ENCODE measurements at regions not wholly inside any gene's neighbourhood (a gene's known extent, or its start where the extent isn't known, plus 50 kb on each side); places are given as distances from the start of the nearest gene placed in this dataset.

- no peak for ATAC-seq (ENCODE audit: poor library complexity)
- CTCF ChIA-PET: no interaction called here
- no peak for TF ChIP-seq CTCF (IDR thresholded peaks at IDR 0.05)
Observed at GRCh38 chr13:34847766-34848165, 94.3 kb upstream of the NBEA start.

GRCh38 chr13:34849406-34849805 lies 92.7 kb upstream of the NBEA start:
- H3K4me1 Mint-ChIP-seq (ENCODE audit: low read depth): no peaks in the 10 kb centered on the region
- H3K27ac Mint-ChIP-seq: no peak overlapping the region
- Histone ChIP-seq H3K4me3 (ENCODE audit: low read length) (no peak overlapping the region), H3K9me3 (ENCODE audit: control insufficient read depth in 1 of 2, insufficient read depth in 1 of 2, low read length in 2 of 2) (no peaks in the 10 kb centered on the region), H3K36me3 (ENCODE audit: insufficient read depth, low read length) (no peaks in the 10 kb centered on the region), H3K27ac (ENCODE audit: low read depth in 1 of 2, low read length in 2 of 2) (no peak overlapping the region), H3K27me3 (ENCODE audit: control insufficient read depth in 1 of 2, insufficient read depth in 2 of 2, low read length in 2 of 2) (no peaks in the 10 kb centered on the region), H3K4me1 (ENCODE audit: insufficient read depth, low read length) (no peaks in the 10 kb centered on the region)
- ChIA-PET POLR2A (no interaction called here), CTCF (no interaction called here)
- no peak for ATAC-seq (ENCODE audit: poor library complexity)
- no peaks in the 10 kb centered on the region for H3K27me3 Mint-ChIP-seq
- intact Hi-C loops (cut with DNase I, micrococcal nuclease): no loop called here
- no peaks in the 10 kb centered on the region for H3K36me3 Mint-ChIP-seq (ENCODE audit: low read depth)
- no peaks in the 10 kb centered on the region for H3K9me3 Mint-ChIP-seq
- no peak overlapping the region for H3K4me3 Mint-ChIP-seq
- DNase-seq: no peak
- no peak for TF ChIP-seq CTCF (IDR thresholded peaks at IDR 0.05)

More at GRCh38 chr13:34847766-34848165, 94.3 kb upstream of the NBEA start:
- no peak overlapping the region for H3K27ac ChIP-seq (ENCODE audit: low read depth in 1 of 2, low read length in 2 of 2)
- Mint-ChIP-seq H3K36me3 (ENCODE audit: low read depth) (no peaks in the 10 kb centered on the region), H3K4me3 (no peak overlapping the region), H3K27ac (no peak overlapping the region), H3K9me3 (no peaks in the 10 kb centered on the region), H3K4me1 (ENCODE audit: low read depth) (no peaks in the 10 kb centered on the region), H3K27me3 (no peaks in the 10 kb centered on the region)
- no peaks in the 10 kb centered on the region for H3K27me3 ChIP-seq (ENCODE audit: control insufficient read depth in 1 of 2, insufficient read depth in 2 of 2, low read length in 2 of 2)
- no peaks in the 10 kb centered on the region for H3K4me1 ChIP-seq (ENCODE audit: insufficient read depth, low read length)
- intact Hi-C loops (cut with DNase I, micrococcal nuclease): no loop called here
- H3K36me3 ChIP-seq (ENCODE audit: insufficient read depth, low read length): no peaks in the 10 kb centered on the region
- DNase-seq: no peak
- H3K4me3 ChIP-seq (ENCODE audit: low read length): no peak overlapping the region
- POLR2A ChIA-PET: no interaction called here
- no peaks in the 10 kb centered on the region for H3K9me3 ChIP-seq (ENCODE audit: control insufficient read depth in 1 of 2, insufficient read depth in 1 of 2, low read length in 2 of 2)

- no peaks in the 10 kb centered on the region for H3K27me3 ChIP-seq (ENCODE audit: control insufficient read depth in 1 of 2, insufficient read depth in 2 of 2, low read length in 2 of 2)
- Mint-ChIP-seq H3K36me3 (ENCODE audit: low read depth) (no peaks in the 10 kb centered on the region), H3K27ac (no peak overlapping the region), H3K9me3 (no peaks in the 10 kb centered on the region), H3K4me3 (no peak overlapping the region), H3K4me1 (ENCODE audit: low read depth) (no peaks in the 10 kb centered on the region), H3K27me3 (no peaks in the 10 kb centered on the region)
- DNase-seq (no peak), ATAC-seq (ENCODE audit: poor library complexity) (no peak)
- no peak overlapping the region for H3K4me3 ChIP-seq (ENCODE audit: low read length)
- H3K36me3 ChIP-seq (ENCODE audit: insufficient read depth, low read length): no peaks in the 10 kb centered on the region
- no peak overlapping the region for H3K27ac ChIP-seq (ENCODE audit: low read depth in 1 of 2, low read length in 2 of 2)
- no peaks in the 10 kb centered on the region for H3K4me1 ChIP-seq (ENCODE audit: insufficient read depth, low read length)
- intact Hi-C loops (cut with DNase I, micrococcal nuclease): no loop called here
- ChIA-PET POLR2A (no interaction called here), CTCF (no interaction called here)
- peaks cover 0 to 3% of the 10 kb centered on the region in 2 experiments for H3K9me3 ChIP-seq (ENCODE audit: control insufficient read depth in 1 of 2, insufficient read depth in 1 of 2, low read length in 2 of 2)
- TF ChIP-seq CTCF (IDR thresholded peaks at IDR 0.05): no peak
Observed at GRCh38 chr13:34853161-34853560, 88.9 kb upstream of the NBEA start.
